Retina (tissue), 1 donor: ENCODE measurements at regions not wholly inside any gene's neighbourhood (a gene's known extent, or its start where the extent isn't known, plus 50 kb on each side); places are given as distances from the start of the nearest gene placed in this dataset.
"Not testable (repeated sequence)": the region's sequence is repeated elsewhere in the genome, so short reads cannot be mapped to it uniquely, and the experiment has no call there.

Experiments used
- DNase-seq: peaks from one replicate; pipeline ENCODE4 v3.0.0-alpha.2; 2016

DNA sequence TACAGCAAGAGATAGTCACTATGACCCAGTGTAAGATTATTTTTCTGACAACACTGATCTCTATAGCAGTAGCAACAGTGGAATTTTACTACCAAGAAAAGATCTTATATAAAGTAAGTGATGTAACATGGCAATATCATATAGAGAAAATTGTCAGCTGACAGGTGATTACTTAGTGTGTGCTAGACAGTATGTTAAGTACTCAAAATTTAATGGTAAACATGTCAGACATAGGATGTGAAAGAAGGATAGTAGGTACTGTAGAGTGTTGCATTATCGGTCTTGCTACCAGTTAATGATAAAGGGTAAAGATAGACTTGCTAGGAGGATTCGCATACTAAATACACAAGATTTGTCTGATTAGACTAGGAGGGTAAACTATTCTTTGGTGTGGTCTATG lies 247.4 kb downstream of the CYLC2 start:
- no peak for DNase-seq

DNA sequence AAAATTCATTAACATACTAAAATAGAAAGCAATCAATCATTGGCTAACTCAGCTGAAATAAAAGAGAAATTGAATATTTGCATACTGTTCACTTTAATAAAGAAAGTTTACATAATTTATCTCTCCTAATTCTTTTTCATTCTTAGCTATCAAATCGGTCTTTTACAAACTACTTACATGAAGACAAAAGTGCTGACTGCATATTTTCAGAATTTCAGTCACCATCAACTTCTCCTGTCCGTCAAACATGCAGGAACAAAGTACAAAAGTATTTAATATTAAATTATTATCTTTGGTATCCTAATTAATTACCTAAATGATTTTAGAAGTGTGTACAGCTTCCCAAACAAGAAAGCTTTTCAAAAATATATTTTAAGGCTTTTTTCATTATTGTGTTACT lies 248.4 kb downstream of the CYLC2 start:
- no peak for DNase-seq

DNA sequence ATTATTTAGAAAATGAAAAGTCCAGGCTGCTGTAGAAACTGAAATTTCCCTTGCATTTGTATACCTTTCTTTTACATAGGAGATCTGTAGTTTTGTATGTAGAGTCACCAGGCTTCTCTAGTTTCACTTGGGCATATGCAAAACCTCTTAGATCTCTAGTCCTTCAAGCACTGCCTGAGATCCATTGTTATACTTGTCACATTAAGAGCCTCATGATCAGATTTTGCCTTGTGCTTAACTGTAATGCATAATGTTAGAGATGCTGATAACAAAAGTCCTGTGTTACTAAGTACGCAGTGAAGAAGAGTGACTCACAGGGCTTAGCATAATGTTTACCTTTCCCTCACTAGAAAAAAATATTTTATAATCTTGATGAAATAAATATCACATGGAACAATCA lies 250.2 kb downstream of the CYLC2 start:
- DNase-seq = no peak

DNA sequence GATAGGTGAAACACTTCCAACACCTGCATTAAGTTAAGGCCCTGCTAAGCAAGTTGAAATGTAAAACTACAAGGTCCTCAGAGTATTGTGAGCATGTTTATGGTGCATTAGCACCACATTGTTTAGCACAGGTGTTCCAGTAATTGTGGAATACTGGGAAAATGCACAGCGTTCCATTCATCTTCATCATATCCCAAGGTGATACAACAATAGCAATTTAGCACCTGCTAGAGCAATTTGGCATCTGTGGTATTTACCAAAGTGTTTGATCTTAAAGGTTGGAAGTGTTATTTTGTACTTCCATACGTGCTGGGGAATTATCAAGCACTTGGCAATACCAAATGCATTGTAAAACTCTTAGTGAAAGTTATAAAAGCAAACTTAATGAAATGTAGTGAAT lies 266.8 kb downstream of the CYLC2 start:
- no peak for DNase-seq

DNA sequence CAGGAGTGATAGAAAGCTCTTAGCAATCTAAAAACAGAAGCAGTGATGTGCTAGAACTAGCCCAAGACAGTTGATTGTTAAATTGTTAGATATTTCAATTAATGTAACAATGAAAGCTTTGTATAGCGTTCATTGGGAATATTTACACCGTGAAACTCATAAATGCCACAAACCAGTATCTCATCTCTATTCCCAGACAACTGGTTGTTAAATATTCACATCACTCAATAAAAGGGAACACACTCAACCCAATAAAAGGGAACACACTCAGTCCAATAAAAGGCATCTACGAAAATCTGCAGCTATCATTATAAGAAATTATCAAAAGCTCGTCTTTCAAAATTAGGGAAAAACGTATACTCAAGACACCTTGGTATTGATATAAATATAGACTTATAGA lies 270.9 kb downstream of the CYLC2 start:
- no peak for DNase-seq

DNA sequence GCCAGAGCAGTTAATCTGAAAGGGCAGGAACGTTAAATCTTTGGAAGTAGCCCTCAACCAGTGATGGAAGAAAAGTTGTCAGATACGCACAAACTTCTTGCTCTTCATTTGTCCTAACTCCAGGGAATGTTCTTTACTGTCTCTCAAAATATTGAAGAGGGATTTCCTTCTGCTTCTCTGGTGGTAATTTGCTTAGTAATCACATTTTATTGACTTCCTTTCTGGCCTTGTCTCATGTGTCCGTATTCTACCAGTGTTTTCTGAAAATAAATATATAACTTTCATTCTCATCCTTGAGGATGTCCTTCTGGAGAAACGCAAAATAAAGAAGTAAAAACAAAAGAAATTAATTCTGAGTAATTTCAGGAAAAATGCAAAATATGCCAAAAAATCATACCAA lies 282.1 kb downstream of the CYLC2 start:
- DNase-seq = no peak

DNA sequence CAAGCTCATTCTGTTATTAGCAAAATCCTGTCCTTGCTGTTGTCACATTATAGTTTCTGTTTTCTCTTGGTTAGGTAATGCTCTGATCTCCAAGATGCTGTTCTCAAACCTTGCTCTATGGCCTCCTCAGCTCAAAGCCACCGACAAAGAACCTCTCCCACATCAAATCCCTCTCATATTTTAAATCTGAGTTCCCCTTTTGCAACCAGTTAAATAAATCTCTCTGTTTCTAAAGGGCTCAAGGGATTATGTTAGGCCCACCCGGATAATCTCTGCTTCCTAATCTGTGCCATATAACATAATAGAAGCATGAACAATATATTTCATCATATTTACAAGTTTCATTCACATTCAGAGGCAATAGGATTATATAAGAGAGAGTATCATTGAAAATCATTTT lies 286.0 kb downstream of the CYLC2 start:
- no peak for DNase-seq

DNA sequence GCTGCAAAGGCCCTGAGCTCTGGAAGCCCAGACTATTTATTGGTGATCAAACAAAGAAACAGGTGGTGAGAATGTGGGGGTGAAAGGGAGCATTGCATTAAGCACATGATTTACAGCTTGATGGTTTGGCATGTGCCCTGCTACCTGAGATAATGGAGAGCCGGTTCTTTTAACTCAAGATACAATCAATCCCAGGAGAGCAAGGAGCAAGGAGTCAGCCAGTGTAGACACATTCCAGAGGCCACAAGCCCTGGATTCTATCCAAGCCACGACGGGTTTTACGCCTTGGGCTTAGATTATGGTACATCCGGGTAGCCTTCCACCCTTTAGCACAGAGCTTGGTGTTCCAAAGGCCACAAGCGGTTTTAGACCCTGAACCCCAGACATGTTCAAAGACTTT lies 292.2 kb downstream of the CYLC2 start:
- DNase-seq = no peak

DNA sequence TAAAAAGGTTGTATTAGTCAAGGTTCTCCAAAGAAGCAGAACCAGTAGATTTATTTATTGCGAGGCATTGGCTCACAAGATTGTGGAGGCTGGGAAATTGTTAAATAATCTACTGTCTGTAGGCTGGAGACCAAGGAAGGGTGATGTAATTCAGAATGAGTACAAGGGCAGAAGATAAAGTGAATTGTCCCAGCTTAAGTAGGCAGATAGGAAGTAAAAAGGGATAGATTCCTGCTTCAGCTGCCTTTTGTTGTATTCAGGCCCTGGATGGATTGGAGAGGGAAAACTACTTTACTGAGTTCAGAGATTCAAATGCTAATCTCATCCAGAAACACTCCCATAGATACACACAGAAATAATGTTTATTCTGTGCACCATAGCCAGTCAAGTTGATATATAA lies 301.1 kb downstream of the CYLC2 start:
- DNase-seq = no peak

DNA sequence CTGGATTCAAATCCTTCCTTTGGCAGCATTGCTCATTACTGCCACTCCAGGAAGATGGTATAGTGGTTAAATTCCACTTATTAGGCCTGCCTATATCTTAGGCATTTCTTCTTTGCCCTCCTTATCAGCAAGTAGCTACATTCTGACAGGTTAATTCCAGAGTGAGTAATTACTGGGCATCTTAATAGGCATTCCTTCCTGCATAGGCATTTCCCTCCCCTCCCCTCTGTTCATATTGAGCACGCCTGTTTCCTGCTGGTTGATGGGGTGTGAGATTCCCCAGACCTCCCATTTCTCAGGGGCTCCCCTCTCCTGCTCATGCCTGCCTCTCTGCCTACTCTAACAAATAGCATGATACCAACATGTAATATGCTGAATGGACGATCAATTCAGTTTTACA lies 305.9 kb downstream of the CYLC2 start:
- no peak for DNase-seq

DNA sequence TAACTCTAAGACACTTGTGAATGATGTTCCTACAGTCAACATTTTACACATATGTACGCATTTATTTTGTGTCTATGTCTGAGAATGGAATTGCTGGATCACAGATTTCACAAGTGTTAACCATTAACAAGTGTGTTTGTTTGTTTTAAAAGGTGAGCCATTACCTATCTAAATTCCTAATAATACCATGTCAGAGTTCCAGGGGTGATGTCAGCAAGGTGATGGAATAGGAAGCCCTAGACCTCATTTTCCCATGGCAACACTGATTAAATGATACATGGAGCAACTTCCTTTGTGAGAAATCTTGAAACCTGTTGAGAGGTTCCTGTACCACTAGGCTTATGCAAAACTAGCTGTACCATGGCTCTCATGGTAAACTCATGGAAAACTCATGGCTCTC lies 309.7 kb downstream of the CYLC2 start:
- no peak for DNase-seq

DNA sequence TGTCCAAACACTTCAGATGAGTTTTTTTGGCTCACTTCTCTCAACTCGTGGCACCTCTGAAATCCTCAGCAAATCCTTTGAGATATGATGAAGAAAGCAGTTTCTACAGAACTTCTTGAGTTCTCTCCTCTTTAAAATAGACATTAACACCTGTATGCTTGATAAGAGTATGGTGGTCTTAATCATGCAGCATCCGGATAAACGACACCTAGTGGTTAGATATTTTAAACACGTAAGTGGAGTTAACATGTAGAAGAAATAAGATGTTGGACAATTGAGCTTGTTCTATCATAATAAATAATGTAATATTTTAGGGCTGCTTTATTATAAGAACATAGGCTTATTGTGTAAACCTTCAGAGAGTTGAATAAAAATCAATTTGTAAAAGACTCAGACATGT lies 324.8 kb downstream of the CYLC2 start:
- DNase-seq = no peak

DNA sequence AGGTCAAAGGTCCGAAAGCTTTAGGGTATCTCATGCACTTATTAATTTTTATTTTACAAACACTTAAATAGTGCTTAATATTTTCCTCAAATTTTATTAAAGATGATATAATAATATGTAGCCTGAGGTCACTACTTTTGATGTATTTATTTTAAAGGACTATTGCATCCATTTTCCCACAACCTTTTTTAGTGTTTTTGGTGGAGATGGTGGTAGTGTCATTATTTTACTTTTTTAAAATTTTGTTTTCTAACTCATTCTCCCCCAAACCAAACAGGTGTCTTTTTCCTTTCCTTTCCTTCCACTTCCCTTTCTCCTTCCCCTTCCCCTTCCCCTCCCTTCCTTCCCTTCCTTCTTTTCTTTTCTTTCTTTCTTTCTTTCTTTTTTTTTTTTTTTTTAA lies 328.6 kb downstream of the CYLC2 start:
- DNase-seq = no peak

DNA sequence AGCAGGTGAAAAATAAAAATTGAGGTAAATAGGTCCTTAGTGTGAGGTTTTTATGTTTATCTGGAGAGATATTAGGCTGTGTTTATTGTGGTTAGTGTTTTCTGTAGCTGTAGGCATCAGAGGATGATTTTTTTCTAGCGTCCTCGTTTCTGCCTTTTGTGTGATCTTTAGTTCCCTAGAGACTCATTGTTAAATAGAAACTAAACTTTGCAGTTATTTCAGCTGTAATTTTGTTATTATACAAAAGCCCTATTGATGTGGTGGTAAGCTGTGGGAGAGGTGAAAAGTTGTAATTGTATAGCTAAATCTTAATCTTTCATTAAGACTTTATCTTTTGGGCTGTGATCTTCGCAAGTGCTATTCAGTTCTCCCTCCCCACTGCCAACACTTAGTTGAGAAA lies 340.3 kb downstream of the CYLC2 start:
- DNase-seq = no peak

DNA sequence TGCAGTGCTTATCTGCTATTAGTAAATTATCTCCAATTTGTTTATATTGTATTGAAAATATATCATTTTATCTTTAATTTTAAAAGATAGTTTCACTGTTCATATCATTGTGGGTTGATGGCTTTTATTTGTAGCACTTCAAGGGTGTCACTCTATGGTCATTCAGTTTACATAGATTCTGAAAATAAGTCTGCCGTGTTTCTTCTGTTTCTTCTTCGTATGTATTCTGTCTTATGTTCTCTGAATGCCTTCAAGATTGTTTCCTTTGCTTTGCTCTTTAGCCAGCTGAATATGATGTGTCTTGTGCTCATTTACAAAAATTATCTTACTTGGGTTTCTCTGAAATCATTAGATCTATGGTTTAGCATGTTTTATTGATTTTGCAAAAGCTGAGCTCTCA lies 359.9 kb downstream of the CYLC2 start:
- DNase-seq = no peak

DNA sequence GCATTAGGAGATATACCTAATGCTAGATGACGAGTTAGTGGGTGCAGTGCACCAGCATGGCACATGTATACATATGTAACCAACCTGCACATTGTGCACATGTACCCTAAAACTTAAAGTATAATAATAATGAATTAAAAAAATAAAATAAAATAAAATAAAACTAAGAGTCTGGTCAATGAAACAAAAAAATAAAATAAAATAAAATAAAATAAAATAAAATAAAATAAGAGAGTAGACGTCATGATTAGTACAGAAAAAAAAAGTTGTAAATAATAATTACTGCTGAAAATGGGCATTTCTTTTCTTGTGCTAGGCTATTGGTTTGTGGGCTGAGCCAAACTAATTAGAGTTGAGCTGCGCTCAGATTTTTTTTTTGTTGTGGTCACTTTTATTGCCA lies 362.8 kb downstream of the CYLC2 start:
- not testable (repeated sequence) for DNase-seq

DNA sequence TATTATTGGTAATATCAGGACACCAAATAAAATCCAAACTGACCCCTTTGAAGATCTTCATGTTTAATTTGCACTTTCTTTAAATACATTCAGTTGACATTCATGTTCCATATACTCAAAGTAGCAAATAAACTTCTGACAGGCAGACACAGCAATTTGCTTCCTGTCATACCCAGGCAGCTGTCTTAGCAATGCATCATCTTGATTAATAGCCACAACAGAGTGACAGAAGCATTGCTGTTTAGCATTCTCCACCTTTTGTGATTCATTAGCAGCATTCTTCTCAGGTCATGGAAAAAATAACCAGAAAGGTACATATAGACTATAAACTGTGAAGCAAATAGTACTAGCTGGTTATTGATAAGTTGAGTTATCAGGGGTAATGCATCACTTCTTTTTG lies 366.8 kb downstream of the CYLC2 start:
- DNase-seq = no peak

DNA sequence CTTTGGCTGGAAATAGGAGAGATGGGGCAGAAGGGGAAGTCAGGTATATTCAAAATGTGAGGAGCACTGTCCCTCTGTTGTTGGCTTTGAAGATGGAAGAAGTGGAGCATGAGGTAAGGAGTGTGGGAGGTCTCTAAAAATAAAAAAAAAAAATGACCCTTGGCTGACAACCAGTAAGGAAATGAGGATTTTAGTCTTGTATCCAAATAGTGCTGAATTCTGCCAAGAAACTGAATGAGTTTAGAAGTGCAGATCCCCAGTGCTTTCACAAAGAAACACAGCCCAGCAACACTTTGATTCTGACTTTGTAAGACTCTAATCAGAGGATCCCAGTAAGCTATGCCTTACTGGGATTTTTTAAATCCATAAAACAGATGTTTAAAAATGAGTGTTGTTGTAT lies 367.9 kb downstream of the CYLC2 start:
- no peak for DNase-seq

DNA sequence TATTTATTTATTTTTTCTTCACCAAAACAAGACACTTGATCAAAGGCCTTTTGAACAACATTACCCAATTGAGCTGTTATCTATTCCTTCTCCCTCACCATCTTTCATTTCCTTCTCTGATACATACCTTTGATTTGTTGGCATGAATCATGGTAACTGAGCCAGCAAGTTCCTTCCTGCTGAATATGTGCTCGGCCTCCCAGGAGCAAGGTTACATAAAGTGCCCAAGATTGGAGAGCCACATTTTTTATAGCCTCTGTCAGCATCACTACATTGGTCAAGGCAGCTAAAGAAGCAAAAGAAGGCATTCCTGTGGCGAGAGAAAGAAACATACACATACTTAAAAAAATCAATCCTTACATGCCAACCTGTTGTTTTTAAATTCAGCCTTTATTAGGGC lies 369.6 kb downstream of the CYLC2 start:
- DNase-seq = no peak

DNA sequence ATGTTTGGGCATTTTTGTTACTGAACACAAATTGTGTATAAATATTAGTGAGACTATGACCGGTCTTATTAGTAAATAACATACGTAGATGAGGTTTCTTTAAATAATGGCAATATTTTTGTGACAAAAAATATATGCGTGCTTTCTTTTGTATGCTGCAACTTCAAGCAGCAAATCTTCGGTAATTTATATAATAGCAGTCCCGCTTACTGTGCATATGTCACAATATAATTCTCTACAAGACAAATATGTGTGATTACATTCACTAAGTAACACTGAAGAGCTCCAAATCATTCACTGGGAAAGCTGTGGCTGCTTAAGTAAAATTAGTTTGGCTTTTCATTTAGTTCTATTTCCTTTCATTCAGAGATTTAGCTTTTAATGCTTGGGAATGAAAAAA lies 376.0 kb downstream of the CYLC2 start:
- no peak for DNase-seq

DNA sequence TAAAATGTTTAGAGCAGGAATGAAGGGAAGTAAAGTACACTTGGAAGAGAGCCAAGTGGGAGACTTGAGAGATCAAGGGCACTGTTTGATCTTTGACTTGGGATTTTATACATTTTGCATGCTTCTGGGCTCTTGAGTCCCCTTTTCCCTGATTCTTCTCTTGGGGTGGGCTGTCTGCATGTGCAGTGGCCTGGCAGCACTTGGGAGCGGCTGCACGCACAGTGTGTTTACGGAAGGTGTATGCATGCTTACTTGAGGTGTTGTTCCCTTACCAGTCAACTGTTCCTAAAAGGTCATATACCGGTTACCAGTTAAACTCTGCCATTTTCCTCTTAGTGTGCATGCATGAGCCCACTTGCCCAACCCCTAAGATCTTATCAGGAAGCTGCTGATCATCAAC lies 377.7 kb downstream of the CYLC2 start:
- no peak for DNase-seq

DNA sequence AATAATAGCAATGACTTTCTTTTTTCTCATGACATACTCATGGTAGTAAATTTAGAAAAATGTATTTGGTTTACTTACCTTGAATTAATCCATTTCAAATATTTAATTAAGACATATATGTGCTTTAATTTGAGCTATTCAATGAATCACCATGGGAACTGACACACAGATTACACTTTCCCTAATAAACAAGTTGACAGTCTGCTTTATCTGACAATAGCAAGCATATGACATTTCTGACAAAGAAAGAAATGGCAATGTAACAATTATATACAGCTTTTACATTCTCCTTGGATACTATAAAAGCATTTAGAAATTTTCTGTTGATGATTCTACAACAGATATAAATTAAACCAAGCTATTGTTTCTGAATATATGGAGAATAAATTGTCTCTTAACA lies 382.5 kb downstream of the CYLC2 start:
- DNase-seq = no peak

DNA sequence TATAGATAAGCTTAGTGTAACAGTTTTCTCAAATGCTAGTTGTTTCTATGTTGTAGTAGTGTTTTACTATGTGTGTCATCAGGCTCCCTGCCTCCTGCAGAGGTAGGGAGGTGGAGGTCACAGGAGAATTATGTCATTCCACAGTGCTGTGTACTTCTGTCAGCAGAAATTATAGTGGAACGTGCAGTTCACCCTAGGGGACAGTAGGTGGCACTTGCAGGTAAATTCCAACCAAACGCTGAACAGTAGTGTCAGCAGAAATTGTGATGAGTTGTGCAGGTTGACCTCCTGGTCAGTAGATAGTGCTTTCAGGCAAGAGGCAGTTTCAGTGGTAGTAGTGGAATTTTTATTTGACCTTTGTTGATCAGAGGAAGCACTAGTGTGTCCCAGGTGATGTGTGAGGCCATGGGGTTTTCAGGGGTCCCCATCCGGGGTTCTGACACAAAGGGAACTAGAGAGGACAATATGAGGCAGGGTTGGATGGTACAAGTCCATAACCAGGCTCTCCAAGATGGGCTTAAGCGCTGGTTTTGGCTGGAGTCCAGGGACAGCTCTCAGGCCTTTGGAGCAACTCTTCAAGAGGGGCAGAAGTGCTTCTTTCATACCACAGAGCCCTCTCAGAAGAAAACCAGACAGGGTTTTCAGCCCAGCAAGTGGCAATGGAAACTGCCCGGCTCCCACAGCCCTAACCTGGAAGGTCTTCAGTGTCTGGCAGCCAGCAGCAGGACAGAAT lies 402.9 kb downstream of the CYLC2 start:
- peak; percentile 50 for DNase-seq

DNA sequence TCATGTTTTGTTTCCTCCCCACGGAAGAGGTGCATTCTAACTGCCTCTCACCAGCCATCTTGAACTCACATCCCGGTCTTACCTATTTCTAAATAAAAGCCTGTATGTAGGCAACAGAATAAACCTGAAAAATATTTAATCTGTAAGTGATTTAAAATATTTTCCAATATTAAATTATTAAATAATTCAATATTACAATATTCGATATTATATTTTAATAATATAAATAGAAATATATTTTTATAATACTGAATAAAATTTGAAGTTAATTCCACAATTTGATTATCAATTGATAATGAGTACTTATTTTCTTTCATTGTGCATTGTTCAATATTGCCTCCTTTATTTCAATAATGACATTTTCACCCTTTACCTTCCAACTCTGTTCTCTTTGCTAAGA lies 404.4 kb downstream of the CYLC2 start:
- DNase-seq = no peak

DNA sequence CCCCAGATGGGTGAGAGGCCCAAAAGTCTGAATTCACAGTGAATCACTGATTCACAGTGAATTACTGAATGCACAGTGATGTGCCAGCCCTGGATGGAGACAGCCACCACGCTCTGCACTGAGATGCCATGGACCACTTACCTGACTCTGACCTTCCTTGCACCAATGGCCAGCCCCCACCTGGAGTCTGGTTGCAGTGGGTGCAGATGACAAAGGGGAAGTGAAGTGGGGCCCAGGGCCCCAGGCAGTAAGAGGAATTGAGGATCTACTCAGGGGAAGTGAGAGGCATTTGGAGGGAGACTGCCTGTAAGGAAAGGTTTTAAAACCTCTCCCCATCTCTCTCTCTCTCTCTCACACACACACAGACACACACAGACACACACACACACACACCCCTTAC lies 412.1 kb downstream of the CYLC2 start:
- no peak for DNase-seq

DNA sequence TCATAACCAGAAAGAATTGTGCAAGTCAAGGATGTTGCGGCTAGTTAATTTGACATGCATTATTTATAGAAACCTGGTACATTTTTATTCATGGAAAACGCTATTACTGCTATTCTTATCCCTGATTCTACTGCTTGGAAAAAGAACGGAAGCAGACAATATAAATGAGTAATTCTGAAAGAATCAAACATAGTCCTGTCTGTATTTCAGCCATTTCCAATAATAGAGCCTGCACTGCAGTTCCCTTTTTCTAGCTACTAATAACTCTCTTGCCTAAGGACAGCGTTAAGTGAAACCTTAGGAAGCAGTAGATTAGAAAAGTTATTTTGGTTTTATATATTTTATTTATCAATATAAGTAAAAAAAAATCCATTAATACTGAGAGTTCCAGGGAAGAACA lies 414.9 kb downstream of the CYLC2 start:
- no peak for DNase-seq
